ENCODE measurements at regions not wholly inside any gene's neighbourhood (a gene's known extent, or its start where the extent isn't known, plus 50 kb on each side); places are given as distances from the start of the nearest gene placed in this dataset.

DNA sequence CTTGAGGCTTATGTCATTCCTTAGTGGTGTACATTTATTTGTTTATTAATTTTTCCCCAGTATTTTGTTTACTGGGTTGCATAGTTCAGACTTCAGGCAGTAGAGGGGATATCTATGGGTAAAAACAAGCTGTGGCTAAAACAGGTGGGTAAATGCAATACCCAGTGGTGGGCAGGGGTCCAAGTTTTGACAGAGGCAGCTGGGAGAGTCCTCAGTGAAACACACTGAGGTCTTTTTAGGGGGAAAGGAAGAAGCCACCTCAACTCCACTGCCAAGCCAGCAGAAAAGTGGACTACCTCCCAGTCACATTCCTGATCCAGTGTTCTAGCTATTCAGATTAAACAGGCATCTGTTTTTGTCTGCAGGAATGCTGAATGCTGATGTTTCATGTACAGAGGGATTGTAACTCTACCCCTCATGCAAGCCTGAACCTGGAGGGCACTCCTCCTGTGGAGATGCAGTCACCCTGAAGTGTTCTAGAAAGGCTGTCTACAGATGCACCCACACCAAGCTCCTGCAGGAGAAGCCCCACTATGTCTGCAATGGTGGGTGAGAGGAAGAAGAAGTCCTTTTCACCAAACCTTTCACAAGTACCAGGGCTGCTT, 757.8 kb downstream of the INHBA start:
- no peak for DNase-seq (ENCODE audit: low read depth in 2 of 2)

DNA sequence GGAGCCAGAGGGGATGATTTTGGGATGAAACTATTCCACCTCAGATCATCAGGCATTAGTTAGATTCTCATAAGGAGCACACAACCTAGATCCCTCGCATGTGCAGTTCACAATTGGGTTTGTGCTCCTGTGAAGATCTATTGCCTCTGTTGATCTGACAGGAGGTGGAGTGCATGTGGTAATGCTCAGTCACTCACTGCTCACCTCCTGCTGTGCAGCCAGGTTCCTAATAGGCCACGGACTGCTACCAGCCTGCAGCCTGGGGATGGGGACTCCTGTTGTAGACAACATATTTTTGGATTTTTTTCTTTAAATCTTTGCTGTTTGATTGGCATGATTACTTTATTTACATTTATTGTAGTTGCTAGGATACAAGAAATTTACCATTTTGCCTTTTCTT, 765.0 kb downstream of the INHBA start:
- DNase-seq (ENCODE audit: low read depth in 2 of 2) = no peak

DNA sequence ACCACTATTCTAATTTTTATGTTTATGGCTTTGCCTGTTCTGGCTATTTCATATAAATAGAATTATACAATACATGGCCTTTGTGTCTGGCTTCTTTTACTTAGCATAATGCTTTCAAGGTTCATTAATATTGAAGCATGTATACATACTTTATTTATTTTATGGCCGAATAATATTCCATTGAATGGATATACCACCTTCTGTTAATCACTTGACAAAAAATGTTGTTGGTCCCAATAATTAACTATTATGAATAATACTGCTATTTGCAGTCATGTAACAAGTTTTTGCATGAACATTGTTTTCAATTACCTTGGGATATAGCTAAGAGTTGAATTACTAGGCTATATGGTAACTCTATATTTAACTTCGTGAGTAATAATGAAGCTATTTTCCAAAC, 767.5 kb downstream of the INHBA start:
- DNase-seq (ENCODE audit: low read depth in 2 of 2) = no peak

DNA sequence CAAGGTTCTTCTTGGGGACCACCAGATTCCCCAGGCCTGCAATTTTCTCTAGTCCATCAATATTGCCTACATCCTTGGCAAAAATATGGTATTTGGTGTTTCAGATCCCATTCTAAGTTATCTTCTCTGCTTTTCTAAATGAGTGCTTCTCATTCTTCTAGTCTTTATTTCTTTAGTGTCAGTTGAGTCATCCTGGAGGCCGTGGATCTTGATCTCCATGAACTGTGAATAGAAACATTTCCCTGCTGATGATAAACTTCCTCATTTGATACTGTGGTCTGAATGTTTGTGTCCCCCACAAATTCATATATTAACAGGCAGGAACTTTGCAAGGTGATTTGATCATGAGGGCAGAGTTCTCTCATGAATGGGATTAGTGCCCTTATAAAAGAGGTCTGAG, 779.3 kb downstream of the INHBA start:
- DNase-seq (ENCODE audit: low read depth in 2 of 2) = no peak

- DNase-seq (ENCODE audit: low read depth in 2 of 2) = no peak
Measured at GRCh38 chr7:40922316-40922670, 780.6 kb downstream of the INHBA start.

DNA sequence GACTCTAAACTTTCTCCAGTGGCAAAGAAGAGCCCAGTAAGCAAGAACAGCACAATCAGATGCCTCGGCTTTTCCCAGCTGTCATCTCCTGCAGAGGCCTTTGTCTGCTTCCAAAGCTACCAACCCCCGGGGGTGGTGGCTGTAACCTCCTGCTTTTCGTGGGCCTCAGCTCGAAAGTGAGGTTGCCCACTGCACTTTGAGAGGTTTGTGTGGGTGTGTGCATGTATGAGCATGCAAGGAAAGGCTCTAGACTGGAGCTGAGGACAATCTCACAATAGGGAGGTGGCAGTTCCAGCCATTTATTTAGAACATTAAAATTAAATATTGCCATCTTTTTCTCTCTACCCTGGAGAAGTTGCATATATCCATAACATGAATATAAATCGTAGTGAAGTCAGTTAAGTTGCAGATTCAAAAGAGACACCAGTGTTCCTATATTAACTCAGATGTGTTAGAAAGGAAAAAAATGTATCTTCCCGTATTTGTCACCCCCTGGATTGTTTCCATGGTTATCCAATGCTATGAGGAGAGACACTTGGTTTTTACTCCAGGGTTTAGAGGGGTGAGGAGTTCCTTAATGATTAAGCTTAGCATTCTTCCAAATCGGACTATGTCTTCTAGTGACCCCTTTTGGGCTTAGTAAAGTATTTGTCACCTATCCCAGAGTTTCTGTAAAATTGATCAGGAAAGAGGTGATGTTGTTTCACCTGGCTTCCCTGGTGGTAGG, 781.1 kb downstream of the INHBA start:
- no peak for DNase-seq (ENCODE audit: low read depth in 2 of 2)

DNA sequence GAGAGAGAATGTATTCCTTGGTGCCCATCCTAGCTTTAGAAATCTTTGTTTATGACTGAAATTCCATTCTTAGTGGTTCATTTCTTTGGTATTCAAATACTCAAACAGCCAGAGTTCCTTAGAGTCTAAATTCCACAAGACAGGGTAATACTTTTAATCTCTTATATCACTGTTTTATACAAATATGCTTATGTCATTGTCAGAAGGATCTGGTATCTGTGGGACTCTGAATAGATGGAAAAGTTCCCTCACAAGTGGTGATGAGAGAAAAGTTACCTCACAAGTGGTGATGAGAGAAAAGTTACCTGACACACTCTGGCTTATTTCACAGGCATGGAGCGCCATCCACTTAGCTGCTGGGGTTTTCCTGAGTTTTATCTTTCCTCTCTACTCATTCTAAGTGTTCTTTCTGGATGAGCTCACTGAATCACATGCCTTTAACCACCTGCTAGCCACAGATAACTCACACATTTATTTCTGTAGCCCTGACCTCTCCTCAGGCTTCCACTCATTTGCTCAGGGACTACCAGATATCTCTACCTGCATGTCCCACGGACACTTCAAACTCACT, 784.0 kb downstream of the SUGCT start:
- DNase-seq (ENCODE audit: low read depth in 2 of 2) = no peak

- no peak for DNase-seq (ENCODE audit: low read depth in 2 of 2)
Measured at GRCh38 chr7:40916813-40917212, 782.0 kb downstream of the SUGCT start.

GRCh38 chr7:40915071-40915470, 780.3 kb downstream of the SUGCT start:
- no peak for DNase-seq (ENCODE audit: low read depth in 2 of 2)

Data from activated CD4-positive, alpha-beta T cell treated with anti-CD3 and anti-CD28 coated beads for 24 hours (primary cell).